ENCODE measurements at regions not wholly inside any gene's neighbourhood (a gene's known extent, or its start where the extent isn't known, plus 50 kb on each side); places are given as distances from the start of the nearest gene placed in this dataset.

DNA sequence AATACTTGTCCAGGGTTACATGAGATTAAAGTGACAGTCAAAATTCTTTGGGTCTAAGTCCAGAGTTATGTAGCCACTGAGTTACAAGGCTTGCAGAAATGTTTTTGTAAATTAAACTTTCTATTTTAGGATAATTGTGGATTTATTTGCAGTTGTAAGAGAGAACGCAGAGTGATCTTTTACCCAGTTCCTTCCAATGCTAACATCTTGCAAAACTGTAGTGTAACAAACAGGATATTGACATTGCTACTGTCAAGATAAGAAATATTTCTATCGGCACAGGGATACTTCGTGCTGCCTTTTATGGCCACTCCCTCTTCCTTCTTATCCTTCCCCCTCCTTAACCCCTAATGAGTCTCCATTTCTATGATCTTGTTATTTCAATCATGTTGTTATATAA, 1022.9 kb downstream of the MCTP2 start:
- Histone ChIP-seq H3K79me2 (ENCODE audit: control insufficient read depth, low read length) (no peaks in the 10 kb centered on the region), H3K9me3 (ENCODE audit: control insufficient read depth, insufficient read depth, low read length) (no peaks in the 10 kb centered on the region), H4K20me1 (ENCODE audit: control insufficient read depth, insufficient read depth, low read depth, low read length) (no peaks in the 10 kb centered on the region), H3K27me3 (ENCODE audit: control insufficient read depth, low read length) (no peaks in the 10 kb centered on the region), H3F3A (ENCODE audit: control insufficient read depth, insufficient read depth) (no peaks in the 10 kb centered on the region), H3K4me3 (ENCODE audit: low read length) (no peak overlapping the region), H3K4me1 (ENCODE audit: control insufficient read depth, low read length) (no peaks in the 10 kb centered on the region), H3K4me2 (ENCODE audit: low read length) (no peak overlapping the region), H3K27ac (ENCODE audit: low read depth, low read length) (no peak overlapping the region), H3K9me2 (replicated peaks; ENCODE audit: control insufficient read depth, low read length) (no peaks in the 10 kb centered on the region), H3K36me3 (ENCODE audit: control insufficient read depth, low read length) (no peaks in the 10 kb centered on the region)
- no peak for TF ChIP-seq EZH2phosphoT487 (IDR thresholded peaks at IDR 0.05; ENCODE audit: borderline replicate concordance, low read length)
- TF ChIP-seq, protein P1, sequence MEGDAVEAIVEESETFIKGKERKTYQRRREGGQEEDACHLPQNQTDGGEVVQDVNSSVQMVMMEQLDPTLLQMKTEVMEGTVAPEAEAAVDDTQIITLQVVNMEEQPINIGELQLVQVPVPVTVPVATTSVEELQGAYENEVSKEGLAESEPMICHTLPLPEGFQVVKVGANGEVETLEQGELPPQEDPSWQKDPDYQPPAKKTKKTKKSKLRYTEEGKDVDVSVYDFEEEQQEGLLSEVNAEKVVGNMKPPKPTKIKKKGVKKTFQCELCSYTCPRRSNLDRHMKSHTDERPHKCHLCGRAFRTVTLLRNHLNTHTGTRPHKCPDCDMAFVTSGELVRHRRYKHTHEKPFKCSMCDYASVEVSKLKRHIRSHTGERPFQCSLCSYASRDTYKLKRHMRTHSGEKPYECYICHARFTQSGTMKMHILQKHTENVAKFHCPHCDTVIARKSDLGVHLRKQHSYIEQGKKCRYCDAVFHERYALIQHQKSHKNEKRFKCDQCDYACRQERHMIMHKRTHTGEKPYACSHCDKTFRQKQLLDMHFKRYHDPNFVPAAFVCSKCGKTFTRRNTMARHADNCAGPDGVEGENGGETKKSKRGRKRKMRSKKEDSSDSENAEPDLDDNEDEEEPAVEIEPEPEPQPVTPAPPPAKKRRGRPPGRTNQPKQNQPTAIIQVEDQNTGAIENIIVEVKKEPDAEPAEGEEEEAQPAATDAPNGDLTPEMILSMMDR (IDR thresholded peaks at IDR 0.05; ENCODE audit: low read depth, low read length, poor library complexity, severe bottlenecking), result no peak

DNA sequence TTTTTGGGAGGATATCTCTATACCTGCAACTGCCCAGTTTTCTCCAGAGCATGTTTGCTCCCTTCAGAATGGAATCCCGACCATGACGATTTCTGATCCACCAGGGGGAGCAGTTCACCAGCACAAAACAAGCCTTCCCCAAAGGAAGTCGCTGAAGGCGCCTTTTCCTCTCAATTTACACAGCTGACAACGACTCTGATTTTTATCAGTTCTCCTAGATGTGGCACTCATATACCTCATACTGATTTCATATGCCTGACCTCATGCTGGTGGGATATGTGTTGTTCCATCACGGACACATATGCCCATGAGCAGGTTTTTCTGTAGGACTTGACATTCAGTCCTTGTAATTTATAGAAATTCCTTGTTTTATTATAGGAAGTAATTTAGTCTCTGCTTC, 1028.2 kb downstream of the MCTP2 start:
- no peaks in the 10 kb centered on the region for H3F3A ChIP-seq (ENCODE audit: control insufficient read depth, insufficient read depth)
- no peak overlapping the region for H3K27ac ChIP-seq (ENCODE audit: low read depth, low read length)
- no peak overlapping the region for H3K4me3 ChIP-seq (ENCODE audit: low read length)
- H4K20me1 ChIP-seq (ENCODE audit: control insufficient read depth, insufficient read depth, low read depth, low read length), result no peaks in the 10 kb centered on the region
- H3K27me3 ChIP-seq (ENCODE audit: control insufficient read depth, low read length), result no peaks in the 10 kb centered on the region
- no peaks in the 10 kb centered on the region for H3K79me2 ChIP-seq (ENCODE audit: control insufficient read depth, low read length)
- H3K4me2 ChIP-seq (ENCODE audit: low read length), result no peak overlapping the region
- TF ChIP-seq, protein P1 (IDR thresholded peaks at IDR 0.05; ENCODE audit: low read depth, low read length, poor library complexity, severe bottlenecking), result peak; percentile 76
- no peak for TF ChIP-seq EZH2phosphoT487 (IDR thresholded peaks at IDR 0.05; ENCODE audit: borderline replicate concordance, low read length)
- no peaks in the 10 kb centered on the region for H3K9me2 ChIP-seq (replicated peaks; ENCODE audit: control insufficient read depth, low read length)
- H3K36me3 ChIP-seq (ENCODE audit: control insufficient read depth, low read length), result no peaks in the 10 kb centered on the region
- H3K4me1 ChIP-seq (ENCODE audit: control insufficient read depth, low read length), result no peaks in the 10 kb centered on the region
- H3K9me3 ChIP-seq (ENCODE audit: control insufficient read depth, insufficient read depth, low read length), result no peaks in the 10 kb centered on the region

GRCh38 chr15:95259965-95260364, 1028.6 kb downstream of the MCTP2 start:
- Histone ChIP-seq H3F3A (ENCODE audit: control insufficient read depth, insufficient read depth) (no peaks in the 10 kb centered on the region), H3K9me2 (replicated peaks; ENCODE audit: control insufficient read depth, low read length) (no peaks in the 10 kb centered on the region), H3K9me3 (ENCODE audit: control insufficient read depth, insufficient read depth, low read length) (no peaks in the 10 kb centered on the region), H3K79me2 (ENCODE audit: control insufficient read depth, low read length) (no peaks in the 10 kb centered on the region), H3K27ac (ENCODE audit: low read depth, low read length) (no peak overlapping the region), H3K36me3 (ENCODE audit: control insufficient read depth, low read length) (no peaks in the 10 kb centered on the region), H4K20me1 (ENCODE audit: control insufficient read depth, insufficient read depth, low read depth, low read length) (no peaks in the 10 kb centered on the region), H3K4me3 (ENCODE audit: low read length) (no peak overlapping the region), H3K4me1 (ENCODE audit: control insufficient read depth, low read length) (no peaks in the 10 kb centered on the region), H3K4me2 (ENCODE audit: low read length) (no peak overlapping the region), H3K27me3 (ENCODE audit: control insufficient read depth, low read length) (no peaks in the 10 kb centered on the region)
- TF ChIP-seq EZH2phosphoT487 (IDR thresholded peaks at IDR 0.05; ENCODE audit: borderline replicate concordance, low read length), result no peak
- TF ChIP-seq, protein P1 (IDR thresholded peaks at IDR 0.05; ENCODE audit: low read depth, low read length, poor library complexity, severe bottlenecking), result no peak

DNA sequence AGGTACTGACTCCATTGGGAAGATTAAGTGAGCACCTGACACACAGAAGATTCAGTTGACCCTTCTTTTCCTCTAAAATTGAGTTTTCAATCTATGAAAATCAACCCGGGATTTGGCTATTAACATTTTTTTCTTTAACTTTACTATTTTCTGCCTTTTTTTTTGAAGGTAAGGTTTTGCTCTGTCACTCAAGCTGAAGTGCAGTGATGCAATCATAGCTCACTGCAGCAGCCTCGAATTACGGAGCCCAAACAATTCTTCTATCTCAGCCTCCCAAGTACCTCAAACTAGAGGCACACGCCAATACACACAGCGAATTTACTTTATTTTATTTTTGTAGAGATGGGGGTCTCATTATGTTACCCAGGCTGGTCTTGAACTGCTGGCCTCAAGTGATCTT, 1029.5 kb downstream of the MCTP2 start:
- Histone ChIP-seq H3K27ac (ENCODE audit: low read depth, low read length) (no peak overlapping the region), H3F3A (ENCODE audit: control insufficient read depth, insufficient read depth) (no peaks in the 10 kb centered on the region)

More for the DNA sequence above, 1029.5 kb downstream of the MCTP2 start:
- H4K20me1 ChIP-seq (ENCODE audit: control insufficient read depth, insufficient read depth, low read depth, low read length), result no peaks in the 10 kb centered on the region
- no peaks in the 10 kb centered on the region for H3K4me1 ChIP-seq (ENCODE audit: control insufficient read depth, low read length)
- TF ChIP-seq EZH2phosphoT487 (IDR thresholded peaks at IDR 0.05; ENCODE audit: borderline replicate concordance, low read length), result no peak
- TF ChIP-seq, protein P1 (IDR thresholded peaks at IDR 0.05; ENCODE audit: low read depth, low read length, poor library complexity, severe bottlenecking), result no peak
- no peaks in the 10 kb centered on the region for H3K79me2 ChIP-seq (ENCODE audit: control insufficient read depth, low read length)
- H3K36me3 ChIP-seq (ENCODE audit: control insufficient read depth, low read length), result no peaks in the 10 kb centered on the region
- no peaks in the 10 kb centered on the region for H3K9me3 ChIP-seq (ENCODE audit: control insufficient read depth, insufficient read depth, low read length)
- no peaks in the 10 kb centered on the region for H3K27me3 ChIP-seq (ENCODE audit: control insufficient read depth, low read length)
- no peaks in the 10 kb centered on the region for H3K9me2 ChIP-seq (replicated peaks; ENCODE audit: control insufficient read depth, low read length)
- no peak overlapping the region for H3K4me3 ChIP-seq (ENCODE audit: low read length)
- H3K4me2 ChIP-seq (ENCODE audit: low read length), result no peak overlapping the region

Data from DOHH2 (cell line).